IPS DF 19.7 (cell line): ENCODE measurements at regions not wholly inside any gene's neighbourhood (a gene's known extent, or its start where the extent isn't known, plus 50 kb on each side); places are given as distances from the start of the nearest gene placed in this dataset.

Source experiments
- DNase-seq: peaks from one replicate; pipeline ENCODE4 v3.0.0-alpha.2; 2013; ENCODE audit warnings: low read depth, low spot score

DNA sequence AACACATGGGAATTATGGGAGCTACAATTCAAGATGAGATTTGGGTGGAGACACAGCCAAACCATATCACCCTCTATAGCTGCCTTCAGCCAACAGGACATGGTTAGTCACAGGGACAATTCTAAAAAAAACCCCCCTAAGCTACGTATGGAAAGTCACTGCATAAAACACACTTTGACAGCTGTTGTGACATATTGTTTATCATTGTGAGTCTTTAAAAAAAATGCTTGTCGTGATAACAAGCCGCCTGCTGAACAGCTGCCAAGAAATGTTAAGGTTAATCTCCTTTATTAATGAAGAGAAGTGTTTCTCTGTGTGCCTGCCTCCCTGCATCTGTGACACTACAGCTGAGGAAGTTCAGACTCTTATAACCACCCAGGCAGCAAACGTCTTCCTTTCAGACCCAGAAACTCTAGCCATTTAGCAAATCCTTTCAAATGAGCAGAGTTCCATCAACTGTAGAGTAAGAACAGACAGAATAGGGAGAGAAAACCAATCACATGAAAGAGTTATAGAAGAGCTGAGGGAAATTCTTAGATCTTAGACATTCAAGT lies 1459.6 kb upstream of the TMEM132C start:
- DNase-seq = no peak

- no peak for DNase-seq
Observed at GRCh38 chr12:126811391-126811790, 1455.6 kb upstream of the TMEM132C start.

GRCh38 chr12:126819554-126819953 lies 1447.4 kb upstream of the TMEM132C start:
- DNase-seq = no peak

GRCh38 chr12:126830778-126831680 lies 1435.9 kb upstream of the TMEM132C start:
- no peak for DNase-seq

- DNase-seq = no peak
Observed at GRCh38 chr12:126837697-126838096, 1429.3 kb upstream of the TMEM132C start.

- DNase-seq = no peak
Observed at GRCh38 chr12:126843915-126844669, 1422.9 kb upstream of the TMEM132C start.

- no peak for DNase-seq
Observed at GRCh38 chr12:126847005-126847629, 1419.9 kb upstream of the TMEM132C start.

DNA sequence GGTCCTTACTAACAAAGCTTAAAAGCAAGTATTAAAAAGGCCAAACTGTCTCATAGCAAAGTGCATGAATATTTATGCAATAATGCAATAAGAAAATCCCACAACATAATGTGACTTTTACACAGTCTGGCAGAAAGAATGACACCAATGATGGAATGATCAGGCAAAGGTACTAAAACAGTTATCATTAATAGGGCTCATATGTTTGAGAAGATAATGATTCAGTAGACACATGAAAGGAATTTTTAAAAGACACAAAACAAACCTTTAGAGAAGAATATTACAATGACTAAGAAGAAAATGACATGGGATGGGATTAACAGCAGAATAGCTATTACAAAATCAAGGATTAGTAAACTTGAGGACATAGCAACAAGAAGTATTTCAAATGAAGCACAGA lies 1411.2 kb upstream of the TMEM132C start:
- no peak for DNase-seq

DNA sequence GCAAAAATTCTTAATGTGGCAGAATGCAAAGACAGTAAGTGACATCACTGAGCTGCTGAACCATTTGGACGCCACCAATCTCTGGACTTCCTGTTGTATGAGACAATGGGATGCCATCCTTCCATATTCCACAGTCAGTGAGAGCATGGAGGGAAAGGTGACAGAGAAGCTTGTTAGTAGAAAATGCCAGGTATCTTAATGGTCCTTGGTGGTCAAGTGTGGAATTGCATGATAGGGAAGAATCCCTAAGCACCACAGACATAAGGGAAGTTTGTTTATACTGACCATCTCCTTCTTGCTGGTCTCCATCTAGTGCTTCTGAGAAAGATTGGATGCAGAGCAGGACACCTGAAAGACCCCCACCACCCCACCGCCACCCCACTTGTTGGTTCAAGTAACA lies 1410.0 kb upstream of the TMEM132C start:
- no peak for DNase-seq

DNA sequence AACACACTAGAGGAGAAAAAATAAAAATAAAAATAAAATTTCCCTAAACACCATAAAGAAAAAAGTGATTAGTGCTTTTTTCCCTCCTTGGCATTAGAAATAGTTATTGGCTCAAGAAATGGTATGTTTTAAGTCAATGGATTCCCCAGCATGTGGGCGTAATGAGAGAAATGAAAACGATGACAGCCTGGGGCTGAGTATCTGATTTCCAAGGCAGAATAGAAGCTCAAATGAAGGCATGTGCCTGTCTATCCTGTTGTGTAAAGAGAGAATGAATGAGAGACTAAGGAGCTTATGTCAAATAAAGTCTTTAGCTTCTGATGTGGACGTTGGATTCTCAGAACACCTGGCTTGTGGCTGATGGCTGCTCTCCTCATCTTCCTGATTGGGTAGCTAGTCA lies 1408.4 kb upstream of the TMEM132C start:
- no peak for DNase-seq

GRCh38 chr12:126860210-126860609 lies 1406.8 kb upstream of the TMEM132C start:
- no peak for DNase-seq

DNA sequence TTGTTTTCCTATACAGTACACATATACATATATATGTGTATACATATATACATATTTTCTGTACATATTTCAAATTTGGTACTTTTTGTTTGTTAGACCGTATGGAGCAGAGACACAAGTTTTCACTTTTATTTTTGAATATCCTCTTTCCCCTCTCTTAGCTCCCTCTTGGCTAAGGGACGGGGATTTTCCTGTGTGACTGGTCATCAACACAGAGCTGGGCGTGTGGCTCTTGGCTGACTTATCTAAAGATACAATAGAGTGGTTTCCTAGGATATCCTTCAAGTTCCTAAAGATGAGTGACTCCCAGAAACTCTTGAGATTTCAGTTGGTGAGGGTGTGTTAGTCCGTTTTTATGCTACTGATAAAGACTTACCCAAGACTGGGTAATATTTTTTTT lies 1404.5 kb upstream of the TMEM132C start:
- no peak for DNase-seq

DNA sequence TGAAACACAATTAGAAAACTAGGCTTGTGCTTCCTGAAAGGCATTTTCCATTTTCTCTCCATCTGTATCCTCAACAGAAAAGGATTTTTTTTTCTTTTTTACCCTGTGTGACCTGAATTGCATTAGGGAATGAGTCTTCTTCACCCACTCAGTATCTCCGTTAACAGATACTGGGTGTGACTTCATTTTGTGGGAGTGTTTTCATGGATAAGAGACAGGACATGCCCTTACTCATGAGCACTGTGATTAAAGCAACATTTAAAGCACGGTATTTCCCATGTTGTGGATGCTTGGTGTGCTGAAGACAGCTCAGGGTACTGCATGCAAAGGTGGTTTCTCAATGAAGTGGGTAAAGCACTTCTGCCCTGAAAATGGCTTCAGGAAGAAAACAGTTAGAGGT lies 1397.3 kb upstream of the TMEM132C start:
- DNase-seq = no peak

DNA sequence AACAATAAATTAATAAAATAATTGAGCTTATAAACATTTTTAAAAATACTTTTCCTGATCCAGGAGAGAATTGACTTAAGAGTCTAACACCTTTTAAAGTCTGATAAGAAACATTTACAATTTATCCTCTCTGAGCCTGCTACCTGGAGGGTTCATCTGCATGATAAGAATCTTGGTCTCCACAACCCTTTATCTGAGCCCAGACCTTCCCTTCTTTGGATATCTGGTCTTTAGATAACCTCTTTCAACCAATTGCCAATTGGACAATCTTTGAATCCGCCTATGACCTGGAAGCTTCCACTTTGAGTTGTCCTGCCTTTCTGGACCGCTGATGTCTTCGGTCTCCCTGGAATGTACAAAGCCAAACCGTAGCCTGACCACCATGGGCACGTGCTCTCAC lies 1393.3 kb upstream of the TMEM132C start:
- DNase-seq = no peak

DNA sequence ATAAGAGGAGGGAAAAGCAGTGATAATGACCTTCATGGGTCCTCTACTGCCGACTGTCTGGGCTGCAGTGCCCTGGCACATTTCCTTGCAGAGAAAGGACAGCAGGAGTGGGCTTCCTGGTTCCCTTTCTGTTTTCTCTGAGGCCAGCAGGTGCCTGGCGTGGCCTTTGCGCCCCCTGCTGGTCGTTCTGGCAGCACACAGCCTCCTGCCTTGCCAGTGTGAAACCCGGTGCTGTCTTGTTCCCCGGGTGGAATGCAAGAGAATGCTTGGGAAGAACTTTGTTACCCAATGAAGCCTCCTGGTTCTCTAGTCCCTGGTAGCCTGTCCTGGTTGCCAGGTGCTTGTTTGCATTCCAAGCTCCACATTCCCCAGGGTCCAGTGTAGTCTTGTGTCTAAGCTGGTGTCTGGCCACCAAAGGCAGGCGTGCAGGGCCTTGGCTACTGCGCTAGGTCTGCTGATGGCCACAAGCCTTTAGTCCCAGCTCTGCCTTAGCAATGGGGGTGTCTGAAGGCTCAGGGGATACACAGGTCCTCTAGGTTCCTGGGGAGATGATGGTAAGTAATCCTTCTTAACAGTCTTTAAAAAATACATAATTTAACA lies 1392.4 kb upstream of the TMEM132C start:
- peak; percentile 57 for DNase-seq

GRCh38 chr12:126879842-126880241 lies 1387.1 kb upstream of the TMEM132C start:
- DNase-seq = no peak

DNA sequence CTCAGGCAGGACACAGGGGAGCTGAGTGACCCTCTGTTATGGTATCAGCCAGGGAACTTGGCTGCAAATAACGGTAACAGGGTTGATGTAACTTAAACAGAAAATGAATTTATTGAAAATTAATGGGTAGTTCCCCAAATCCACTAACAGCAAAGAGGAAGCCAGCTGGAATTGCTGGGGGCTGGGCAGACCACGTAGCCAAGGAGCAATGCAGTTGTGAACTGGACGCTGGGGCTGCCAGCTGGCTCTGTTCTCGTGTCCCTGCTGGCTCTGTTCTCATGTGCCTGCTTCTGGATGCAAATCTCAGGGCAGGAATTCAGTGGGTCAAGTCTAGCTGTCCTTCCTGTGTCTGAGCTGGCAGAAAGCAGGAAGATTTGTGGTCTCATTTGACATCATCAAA lies 1383.3 kb upstream of the TMEM132C start:
- DNase-seq = no peak

- no peak for DNase-seq
Observed at GRCh38 chr12:126889501-126889900, 1377.5 kb upstream of the TMEM132C start.

DNA sequence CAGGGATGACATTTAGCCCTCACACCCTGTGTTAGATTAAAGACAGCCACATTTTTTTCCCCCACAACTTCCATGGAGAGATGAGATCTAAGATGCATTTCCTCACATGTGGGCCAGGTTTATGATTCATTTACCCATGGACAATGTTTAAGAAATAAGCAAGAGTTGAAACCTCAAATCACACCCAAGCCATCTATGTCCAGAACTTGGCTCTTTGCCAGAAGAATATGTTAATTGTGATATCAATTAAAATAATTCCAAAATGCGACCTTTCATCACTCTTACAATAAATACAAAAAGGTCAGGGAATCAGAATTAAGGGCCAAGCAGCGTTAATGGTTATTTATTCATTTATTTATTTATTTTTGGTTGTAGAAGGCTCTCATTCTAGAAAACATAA lies 1376.9 kb upstream of the TMEM132C start:
- no peak for DNase-seq

GRCh38 chr12:126891789-126892188 lies 1375.2 kb upstream of the TMEM132C start:
- DNase-seq = no peak
